Fibroblast of lung (primary cell): ENCODE measurements at regions not wholly inside any gene's neighbourhood (a gene's known extent, or its start where the extent isn't known, plus 50 kb on each side); places are given as distances from the start of the nearest gene placed in this dataset.
A peak's percentile ranks its signal among the peaks of the same experiment; 100 is the strongest.

ENCODE experiments used
- DNase-seq, 2 donors: peaks; one replicate each; pipeline versions ENCODE4 v3.0.0 to v3.0.0-alpha.2; 2010; ENCODE audit warnings: low read depth in 2 of 2
- H2AFZ ChIP-seq: 2 replicates; pipeline ENCODE4 v1.5.1; 2012; ENCODE audit warnings: low read length, control low read depth, inconsistent platforms
- H3K27ac ChIP-seq: 2 replicates; pipeline ENCODE4 v1.5.1; 2011; ENCODE audit warnings: low read length, control low read depth; ENCODE audit not compliant: insufficient read depth
- H3K27me3 ChIP-seq: 2 replicates; pipeline ENCODE4 v1.5.1; 2011; ENCODE audit warnings: mild to moderate bottlenecking, low read length; ENCODE audit not compliant: control insufficient read depth, insufficient read depth
- H3K36me3 ChIP-seq: 2 replicates; pipeline ENCODE4 v1.5.1; 2011; ENCODE audit warnings: low read length; ENCODE audit not compliant: control insufficient read depth, insufficient read depth
- H3K4me1 ChIP-seq: 2 replicates; pipeline ENCODE4 v1.5.1; 2011; ENCODE audit warnings: low read length; ENCODE audit not compliant: control insufficient read depth, insufficient read depth; ENCODE audit errors: extremely low read depth
- H3K4me2 ChIP-seq: 2 replicates; pipeline ENCODE4 v1.5.1; 2011; ENCODE audit warnings: low read length, control low read depth; ENCODE audit not compliant: insufficient read depth; ENCODE audit errors: extremely low read depth
- H3K4me3 ChIP-seq, 4 experiments: fragments of 200-600 bp in 1 of 4; sonication (generic) in 1 of 4; replicated peaks in 1 of 4; 2 replicates each; pipeline ENCODE4 v1.5.1; 2011 to 2016; ENCODE audit warnings: low read length in 4 of 4, low read depth in 3 of 4, mild to moderate bottlenecking in 3 of 4, control low read depth in 2 of 4, inconsistent platforms in 1 of 4, mixed read lengths in 1 of 4; ENCODE audit not compliant: insufficient read depth in 1 of 4; ENCODE audit errors: control extremely low read depth in 1 of 4
- H3K79me2 ChIP-seq: 2 replicates; pipeline ENCODE4 v1.5.1; 2012; ENCODE audit warnings: mild to moderate bottlenecking, low read length, inconsistent platforms; ENCODE audit not compliant: control insufficient read depth, insufficient read depth
- H3K9ac ChIP-seq: 2 replicates; pipeline ENCODE4 v1.5.1; 2011; ENCODE audit warnings: mild to moderate bottlenecking, low read length, control low read depth; ENCODE audit not compliant: insufficient read depth
- H3K9me3 ChIP-seq: 2 replicates; pipeline ENCODE4 v1.5.1; 2012; ENCODE audit warnings: low read depth, low read length; ENCODE audit not compliant: control insufficient read depth, insufficient read depth
- H4K20me1 ChIP-seq: 2 replicates; pipeline ENCODE4 v1.5.1; 2011; ENCODE audit warnings: low read length; ENCODE audit not compliant: control insufficient read depth, insufficient read depth; ENCODE audit errors: extremely low read depth
- EZH2 ChIP-seq: IDR thresholded peaks from 2 replicates; pipeline ENCODE4 v1.5.1; 2012; ENCODE audit warnings: low read length, control low read depth, mild to moderate bottlenecking; ENCODE audit errors: missing control alignments
- TF ChIP-seq, protein P1 (sequence below), 2 donors: IDR thresholded peaks in 1 of 2; conservative IDR thresholded peaks in 1 of 2; 1 replicate in 1 of 2; 2 replicates in 1 of 2; pipeline ENCODE4 v1.5.1; 2011 to 2012; ENCODE audit warnings: low read length in 2 of 2, control low read depth in 1 of 2, inconsistent platforms in 1 of 2, low read depth in 1 of 2, mild to moderate bottlenecking in 1 of 2

- H3K4me1 ChIP-seq = peaks cover 65% of the 10 kb centered on the region
- peak overlapping the region; percentile 56 for H3K9ac ChIP-seq
- peaks cover 18% of the 10 kb centered on the region for H3K79me2 ChIP-seq
These were observed 100.5 kb downstream of the NAV1 start for GRCh38 chr1:201639391-201639790.

GRCh38 chr1:201639826-201640225 is 100.9 kb downstream of the NAV1 start:
- TF ChIP-seq, protein P1, sequence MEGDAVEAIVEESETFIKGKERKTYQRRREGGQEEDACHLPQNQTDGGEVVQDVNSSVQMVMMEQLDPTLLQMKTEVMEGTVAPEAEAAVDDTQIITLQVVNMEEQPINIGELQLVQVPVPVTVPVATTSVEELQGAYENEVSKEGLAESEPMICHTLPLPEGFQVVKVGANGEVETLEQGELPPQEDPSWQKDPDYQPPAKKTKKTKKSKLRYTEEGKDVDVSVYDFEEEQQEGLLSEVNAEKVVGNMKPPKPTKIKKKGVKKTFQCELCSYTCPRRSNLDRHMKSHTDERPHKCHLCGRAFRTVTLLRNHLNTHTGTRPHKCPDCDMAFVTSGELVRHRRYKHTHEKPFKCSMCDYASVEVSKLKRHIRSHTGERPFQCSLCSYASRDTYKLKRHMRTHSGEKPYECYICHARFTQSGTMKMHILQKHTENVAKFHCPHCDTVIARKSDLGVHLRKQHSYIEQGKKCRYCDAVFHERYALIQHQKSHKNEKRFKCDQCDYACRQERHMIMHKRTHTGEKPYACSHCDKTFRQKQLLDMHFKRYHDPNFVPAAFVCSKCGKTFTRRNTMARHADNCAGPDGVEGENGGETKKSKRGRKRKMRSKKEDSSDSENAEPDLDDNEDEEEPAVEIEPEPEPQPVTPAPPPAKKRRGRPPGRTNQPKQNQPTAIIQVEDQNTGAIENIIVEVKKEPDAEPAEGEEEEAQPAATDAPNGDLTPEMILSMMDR (conservative IDR thresholded peaks at IDR 0.05 in 1 of 2, IDR thresholded peaks at IDR 0.05 in 1 of 2; ENCODE audit: low read depth in 1 of 2, low read length in 2 of 2) = no peak
- no peak for TF ChIP-seq EZH2
- Histone ChIP-seq H3K4me1 (peaks cover 60% of the 10 kb centered on the region), H3K9me3 (no peaks in the 10 kb centered on the region), H3K9ac (peak overlapping the region; percentile 56), H2AFZ (no peak overlapping the region), H4K20me1 (no peaks in the 10 kb centered on the region), H3K79me2 (peaks cover 17% of the 10 kb centered on the region), H3K36me3 (no peaks in the 10 kb centered on the region), H3K27me3 (no peaks in the 10 kb centered on the region), H3K4me2 (no peak overlapping the region), H3K4me3 (no peak overlapping the region), H3K27ac (peak overlapping the region; percentile 93)
- no peak for DNase-seq

More at GRCh38 chr1:201639391-201639790, 100.5 kb downstream of the NAV1 start:
- H3K9me3 ChIP-seq = no peaks in the 10 kb centered on the region
- H2AFZ ChIP-seq = no peak overlapping the region
- H3K27me3 ChIP-seq = no peaks in the 10 kb centered on the region
- H4K20me1 ChIP-seq = no peaks in the 10 kb centered on the region
- TF ChIP-seq, protein P1 (conservative IDR thresholded peaks at IDR 0.05 in 1 of 2, IDR thresholded peaks at IDR 0.05 in 1 of 2; ENCODE audit: low read depth in 1 of 2, low read length in 2 of 2) = no peak
- TF ChIP-seq EZH2 = no peak
- peak overlapping the region; percentile 93 for H3K27ac ChIP-seq
- H3K4me2 ChIP-seq = no peak overlapping the region
- H3K36me3 ChIP-seq = no peaks in the 10 kb centered on the region
- DNase-seq = no peak
- H3K4me3 ChIP-seq = no peak overlapping the region

DNA sequence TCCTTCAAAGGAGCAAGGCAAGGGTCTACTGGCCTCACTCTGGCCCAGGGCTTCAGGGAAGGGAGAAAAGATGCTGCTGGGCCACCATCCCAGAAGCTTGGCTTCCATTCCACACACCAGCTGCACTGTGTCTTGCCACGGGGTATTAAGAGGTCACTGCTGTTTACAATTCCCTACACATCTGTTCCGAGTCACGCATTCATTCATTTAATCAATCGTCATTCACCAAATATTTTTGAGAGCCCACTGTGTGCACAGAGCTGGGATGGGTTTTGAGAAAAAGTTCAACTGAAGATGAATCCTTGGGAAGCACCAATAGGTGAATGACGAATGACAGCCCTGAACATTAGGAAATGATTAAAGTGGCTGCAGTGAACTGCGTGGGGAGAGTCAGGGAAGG is 101.7 kb downstream of the NAV1 start:
- no peak for TF ChIP-seq EZH2
- TF ChIP-seq, protein P1 (conservative IDR thresholded peaks at IDR 0.05 in 1 of 2, IDR thresholded peaks at IDR 0.05 in 1 of 2; ENCODE audit: low read depth in 1 of 2, low read length in 2 of 2) = no peak
- Histone ChIP-seq H3K79me2 (peaks cover 16% of the 10 kb centered on the region), H3K27ac (peak overlapping the region; percentile 93), H3K36me3 (no peaks in the 10 kb centered on the region), H3K4me3 (no peak overlapping the region), H2AFZ (no peak overlapping the region), H3K4me2 (peak overlapping the region; percentile 55), H3K27me3 (no peaks in the 10 kb centered on the region), H3K9me3 (no peaks in the 10 kb centered on the region), H3K4me1 (peaks cover 59% of the 10 kb centered on the region), H3K9ac (peak overlapping the region; percentile 44), H4K20me1 (no peaks in the 10 kb centered on the region)
- DNase-seq = peak; percentile 74 to 98
